ENCODE measurements at regions not wholly inside any gene's neighbourhood (a gene's known extent, or its start where the extent isn't known, plus 50 kb on each side); places are given as distances from the start of the nearest gene placed in this dataset.
"Not testable (repeated sequence)": the region's sequence is repeated elsewhere in the genome, so short reads cannot be mapped to it uniquely, and the experiment has no call there.

- no peak for DNase-seq
Observed at GRCh38 chr15:93413745-93414144, 324.7 kb upstream of the RGMA start.

DNA sequence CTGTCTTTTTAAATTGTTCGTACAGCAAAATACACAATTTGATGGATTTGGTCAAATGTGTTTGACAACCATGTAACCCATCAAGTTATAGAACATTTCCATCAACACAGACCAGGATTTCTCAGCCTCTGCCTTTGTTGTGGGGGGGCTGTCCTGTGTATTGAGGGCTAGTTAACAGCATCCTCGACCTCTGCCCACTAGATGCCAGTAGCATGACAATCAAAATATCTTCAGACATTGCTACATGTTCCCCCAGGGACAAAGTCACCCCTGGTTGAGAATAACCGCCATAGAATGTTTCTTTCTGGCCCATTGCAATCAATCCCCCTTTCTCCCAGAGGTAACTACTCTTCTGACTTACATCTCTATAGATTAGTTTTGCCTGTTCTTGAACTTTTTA lies 310.1 kb upstream of the RGMA start:
- no peak for DNase-seq

GRCh38 chr15:93389211-93389610 lies 300.2 kb upstream of the RGMA start:
- DNase-seq = no peak

DNA sequence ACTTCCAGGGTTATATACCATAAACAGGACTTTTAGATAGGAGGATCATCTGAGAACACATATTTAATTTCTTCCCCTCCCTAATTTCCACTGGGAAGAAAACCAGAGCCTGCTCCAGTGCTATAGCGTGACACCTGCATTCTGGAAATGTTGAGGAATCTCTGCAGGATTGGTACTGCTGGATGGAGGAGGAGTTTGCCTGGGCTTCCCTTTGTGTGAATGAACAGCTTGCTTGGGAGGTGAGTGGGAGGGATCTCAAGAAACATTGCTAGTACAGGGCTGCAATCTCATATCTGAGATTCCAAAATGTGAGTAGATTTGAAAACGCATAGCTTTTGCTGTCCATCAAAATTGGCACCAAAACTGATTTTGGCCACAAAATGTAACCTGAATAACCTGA lies 295.9 kb upstream of the RGMA start:
- no peak for DNase-seq

DNA sequence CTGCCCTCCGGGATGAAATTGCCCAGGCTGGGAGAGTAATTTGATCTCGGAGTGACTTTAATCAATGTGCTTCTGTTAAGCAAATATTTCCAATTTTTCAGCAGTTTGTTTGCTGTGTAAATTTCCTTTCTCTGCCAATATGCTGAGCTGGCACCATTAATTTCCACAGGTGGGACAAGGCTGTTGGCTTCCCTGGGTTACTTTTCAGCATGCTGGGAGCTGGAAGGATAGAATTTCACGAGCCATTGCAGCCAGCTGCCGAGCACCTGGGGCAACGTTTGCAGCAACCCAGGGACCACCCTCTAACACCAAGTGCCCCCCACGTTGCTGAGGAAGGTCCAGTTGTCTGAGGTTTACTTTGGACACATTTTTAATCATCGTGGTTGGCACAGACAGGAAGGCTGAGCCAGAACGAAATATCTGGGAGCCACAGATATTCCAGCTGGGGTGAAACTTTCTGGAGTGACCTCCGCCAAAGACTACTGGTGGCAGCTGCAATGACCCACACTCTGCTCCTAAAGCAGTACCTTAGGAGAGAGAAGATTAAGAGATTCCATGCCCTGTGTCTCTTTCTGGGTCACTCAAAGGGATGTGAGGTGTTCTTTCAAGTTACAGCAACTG lies 293.3 kb upstream of the RGMA start:
- DNase-seq = no peak

- no peak for DNase-seq
Observed at GRCh38 chr15:93378558-93378957, 289.5 kb upstream of the RGMA start.

DNA sequence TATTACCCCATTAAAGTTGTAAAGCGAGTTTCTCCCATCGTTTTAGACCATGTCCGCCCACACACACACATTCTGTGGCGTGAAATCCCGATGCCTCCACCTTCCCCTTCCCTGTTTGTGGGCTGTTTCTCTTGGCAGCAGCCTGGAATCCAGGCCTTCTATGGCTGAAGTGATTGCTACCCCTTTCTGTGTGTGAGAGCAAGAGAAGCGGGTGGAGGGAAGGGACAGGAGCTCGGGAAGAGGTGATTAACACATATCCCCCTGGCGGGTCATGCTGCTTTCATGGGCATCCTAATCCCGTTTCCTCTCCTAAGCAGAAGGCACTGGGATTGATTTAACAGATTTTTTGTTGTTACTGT lies 283.8 kb upstream of the RGMA start:
- DNase-seq = no peak

- DNase-seq = no peak
Observed at GRCh38 chr15:93372208-93372864, 283.3 kb upstream of the RGMA start.

DNA sequence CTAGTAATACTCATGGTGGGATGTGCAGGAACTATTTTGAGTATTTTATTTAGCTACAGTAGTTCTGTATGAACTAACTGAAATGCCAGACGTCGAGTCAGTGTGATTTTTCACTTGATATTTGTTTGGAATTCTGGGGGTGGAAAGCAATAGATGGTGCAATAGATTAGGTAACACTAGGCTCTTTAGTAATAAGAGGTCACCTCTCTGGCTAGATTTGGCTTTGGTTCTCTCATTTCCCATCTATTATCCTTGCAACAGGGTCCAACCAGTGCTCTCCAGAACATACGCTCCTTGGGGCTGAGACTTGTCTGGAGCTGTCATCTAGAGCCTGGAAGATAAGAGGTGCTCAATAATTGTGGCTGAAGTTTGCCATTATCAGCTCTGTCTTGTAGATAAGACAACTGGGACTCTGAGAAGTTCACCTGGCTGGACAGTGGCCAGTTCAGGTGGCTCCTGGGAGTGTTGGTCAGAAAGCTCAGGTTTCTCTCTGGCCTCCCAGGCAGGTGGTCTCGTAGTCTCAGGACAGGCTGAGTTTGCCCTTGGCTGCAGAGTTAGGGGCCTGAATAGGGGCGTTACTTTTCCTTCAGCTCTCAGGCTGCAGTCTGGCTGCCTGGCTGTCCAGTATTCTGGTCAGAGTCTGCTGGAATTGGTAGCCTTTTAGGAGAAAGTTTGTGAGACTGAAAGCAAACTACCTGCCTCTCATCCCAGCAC lies 277.5 kb upstream of the RGMA start:
- no peak for DNase-seq

GRCh38 chr15:93362821-93363220 lies 273.8 kb upstream of the RGMA start:
- DNase-seq = no peak

- DNase-seq = no peak
Observed at GRCh38 chr15:93362203-93362602, 273.2 kb upstream of the RGMA start.

GRCh38 chr15:93361703-93362102 lies 272.7 kb upstream of the RGMA start:
- DNase-seq = no peak

DNA sequence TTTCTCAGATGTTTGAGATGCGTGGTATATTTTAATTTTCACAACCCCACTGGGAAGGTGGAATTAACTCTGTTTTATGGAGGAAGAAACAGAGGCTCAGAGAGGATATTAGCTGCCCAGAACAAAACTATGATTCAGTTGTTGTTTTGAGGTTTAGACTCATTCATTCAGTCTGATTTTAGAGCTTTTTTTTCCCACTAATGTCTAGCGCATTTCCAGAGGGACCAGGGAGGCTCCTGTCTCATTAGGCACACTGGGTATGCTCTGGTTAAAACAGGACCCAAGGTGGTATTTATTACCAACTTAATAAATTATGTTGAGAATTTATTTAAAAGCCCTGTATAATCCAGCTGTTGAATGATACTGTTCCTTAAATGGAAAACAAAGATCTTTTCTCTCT lies 272.0 kb upstream of the RGMA start:
- no peak for DNase-seq

DNA sequence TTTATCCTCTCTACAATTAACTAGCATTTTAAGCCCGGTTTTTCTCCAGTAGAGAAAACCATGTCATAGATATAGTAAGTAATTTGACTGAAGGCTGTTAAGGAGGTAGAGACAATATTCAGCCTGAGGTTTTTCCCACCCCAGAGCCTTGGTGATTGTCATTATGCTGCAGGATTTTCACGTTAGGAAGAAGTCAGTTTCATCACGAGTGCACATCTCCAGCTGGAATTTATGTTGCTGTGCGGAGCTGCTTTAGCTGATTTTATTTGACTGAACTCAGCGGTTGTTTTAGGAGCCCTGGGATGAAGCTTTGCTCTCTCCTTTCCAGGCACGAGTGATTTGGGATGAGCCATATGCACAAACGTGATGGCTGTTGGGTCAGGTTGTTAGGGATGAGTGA lies 271.3 kb upstream of the RGMA start:
- DNase-seq = no peak

DNA sequence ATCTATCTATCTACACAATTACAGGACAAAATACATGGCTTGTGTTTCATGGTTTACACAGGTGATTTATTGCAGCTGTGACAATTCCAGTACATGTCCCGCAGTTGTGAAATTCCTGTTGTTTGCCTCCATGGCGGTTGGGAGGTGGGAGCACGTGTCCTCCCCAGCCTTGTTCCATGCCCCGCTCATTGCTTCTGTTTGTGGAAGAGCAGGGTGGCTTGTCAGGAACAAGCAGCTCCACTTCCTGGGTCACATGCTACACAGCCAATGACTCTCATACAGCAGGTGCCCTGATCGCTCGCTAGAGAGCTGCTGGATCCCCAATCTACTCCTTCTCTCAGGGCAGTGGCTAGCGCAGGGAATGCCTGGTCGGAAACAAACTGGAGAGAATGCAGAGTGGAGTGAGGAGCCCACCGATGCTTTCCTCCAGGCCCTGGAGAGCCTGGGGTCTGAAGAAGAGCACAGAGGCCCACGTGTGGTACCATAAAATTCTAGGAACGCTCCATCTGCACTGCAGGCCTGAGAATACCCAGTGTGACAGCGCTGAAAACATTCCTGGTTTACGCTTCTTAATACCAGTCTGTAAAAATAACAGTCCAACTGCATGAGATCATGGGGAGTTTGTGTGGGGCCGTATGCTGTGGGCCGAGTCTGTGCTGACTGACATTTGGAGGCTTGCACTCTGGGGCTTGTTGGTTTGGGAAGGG lies 270.6 kb upstream of the RGMA start:
- no peak for DNase-seq

- DNase-seq = no peak
Observed at GRCh38 chr15:93359060-93359408, 270.0 kb upstream of the RGMA start.

DNA sequence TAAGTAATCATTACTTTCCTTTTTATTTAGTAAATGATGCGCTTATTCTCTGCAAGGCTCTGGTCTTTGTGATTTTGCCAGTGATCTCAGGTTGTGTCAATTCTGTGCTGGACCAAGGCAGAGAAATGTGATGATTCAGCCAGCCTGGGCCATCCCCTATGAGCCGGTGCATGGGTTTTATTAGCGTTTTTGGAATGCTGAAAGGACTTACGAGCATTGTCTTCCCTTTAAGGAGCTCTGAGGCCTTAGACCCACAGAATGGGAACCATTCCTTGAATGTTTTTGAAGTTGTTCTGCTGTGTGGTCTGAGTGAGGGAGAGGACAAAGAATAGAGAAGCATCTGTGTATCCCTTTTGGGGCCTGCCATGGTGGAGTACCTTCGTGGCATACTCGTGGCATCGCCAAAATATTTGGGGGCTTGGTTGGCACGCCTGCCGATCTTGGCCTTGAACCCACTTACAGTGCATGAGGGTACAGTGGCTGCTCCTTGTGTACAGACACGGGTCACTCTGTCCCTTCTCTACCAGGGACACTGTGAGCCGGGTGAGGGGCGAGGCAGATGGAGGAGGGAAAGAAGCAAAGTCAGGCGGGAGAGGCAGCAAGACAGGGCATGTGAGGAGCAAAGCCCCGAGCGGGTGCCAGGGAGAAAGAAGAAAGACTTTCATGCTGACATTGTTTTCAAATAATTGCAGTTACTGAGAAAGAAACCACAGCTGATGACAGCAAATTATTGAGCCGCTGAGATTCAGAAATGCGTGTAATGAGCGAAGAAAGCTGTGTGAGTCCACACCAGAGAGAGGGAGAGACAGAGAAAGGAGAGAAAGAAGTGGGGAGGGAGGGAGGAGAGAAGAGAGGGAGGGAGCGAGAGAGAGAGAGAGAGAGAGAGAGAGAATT lies 269.4 kb upstream of the RGMA start:
- DNase-seq = no peak

DNA sequence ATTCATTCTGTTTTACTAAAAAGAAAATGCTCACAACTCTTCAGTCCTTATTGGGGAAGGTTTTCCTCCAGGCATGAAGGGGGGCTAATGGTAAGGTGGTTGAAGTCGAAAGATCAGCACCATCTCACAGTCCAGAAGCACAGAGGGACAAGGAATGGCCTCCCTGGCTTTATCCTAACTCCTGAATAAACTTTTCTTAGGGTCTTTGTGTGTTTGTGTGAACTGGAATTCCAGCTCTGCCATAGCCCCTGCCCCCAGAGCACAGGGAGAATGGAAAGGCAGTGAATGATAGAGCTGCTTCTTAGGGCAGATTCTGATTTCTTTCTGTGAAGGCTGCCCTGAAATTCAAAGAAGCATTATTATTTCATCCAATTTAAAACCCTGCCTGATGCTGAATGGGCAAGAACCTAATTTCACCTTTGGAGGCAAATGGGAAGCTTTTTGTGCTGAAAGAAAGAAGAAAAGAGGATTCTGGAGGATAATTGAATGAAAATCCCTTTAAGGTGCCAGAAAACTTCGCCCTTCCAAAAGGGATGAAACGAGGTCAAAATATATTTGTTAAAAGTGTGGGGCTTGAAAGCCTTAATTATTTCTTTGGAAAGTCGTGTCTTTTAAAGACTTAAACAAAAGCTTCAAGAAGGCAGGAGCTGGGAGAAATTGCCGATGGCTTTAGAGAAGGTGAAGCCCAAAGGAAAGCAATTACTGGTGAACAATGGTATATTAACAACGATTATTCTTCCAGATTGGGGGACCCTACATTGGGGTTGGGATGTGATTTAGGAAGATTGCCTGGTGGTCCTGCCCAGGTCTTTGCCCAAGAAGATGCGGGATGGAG lies 259.9 kb upstream of the RGMA start:
- DNase-seq = no peak

GRCh38 chr15:93347986-93348385 lies 259.0 kb upstream of the RGMA start:
- no peak for DNase-seq

GRCh38 chr15:93345981-93346380 lies 257.0 kb upstream of the RGMA start:
- DNase-seq = no peak

DNA sequence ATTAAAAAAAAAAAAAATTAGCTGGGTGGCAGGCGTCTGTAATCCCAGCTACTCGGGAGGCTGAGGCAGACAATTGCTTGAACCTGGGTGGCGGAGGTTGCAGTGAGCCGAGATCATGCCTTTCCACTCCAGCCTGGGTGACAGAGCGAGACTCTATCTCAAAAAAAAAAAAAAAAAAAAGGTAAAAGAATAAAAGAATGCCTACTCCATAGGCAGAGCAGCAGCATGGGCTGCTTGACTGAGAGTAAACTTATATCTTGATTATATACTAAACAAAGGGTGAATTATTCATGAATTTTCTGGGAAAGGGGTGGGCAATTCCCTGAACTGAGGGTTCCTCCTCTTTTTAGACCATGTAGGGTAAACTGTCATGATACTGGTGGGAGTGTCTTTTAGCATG lies 254.4 kb upstream of the RGMA start:
- DNase-seq = not testable (repeated sequence)

DNA sequence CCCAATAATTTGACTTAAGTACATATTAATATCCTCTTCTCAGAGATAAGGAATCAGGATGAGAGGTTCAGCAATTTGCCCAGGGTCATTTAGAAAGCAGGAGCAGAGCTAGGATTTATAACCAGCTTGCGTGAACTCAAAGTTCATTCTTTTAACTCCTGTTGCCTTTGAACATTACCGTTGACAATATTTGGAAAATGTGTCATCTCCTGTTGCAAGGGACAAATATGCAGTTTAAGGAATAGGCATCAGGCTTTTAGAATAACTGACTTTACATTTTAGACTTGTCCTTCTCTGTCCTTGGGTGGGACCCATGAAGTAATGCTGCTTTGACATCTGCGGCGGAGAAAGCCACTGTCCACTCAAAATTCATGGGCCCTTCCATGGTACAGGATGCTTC lies 252.2 kb upstream of the RGMA start:
- no peak for DNase-seq
